ENCODE measurements at regions not wholly inside any gene's neighbourhood (a gene's known extent, or its start where the extent isn't known, plus 50 kb on each side); places are given as distances from the start of the nearest gene placed in this dataset.
"Not testable (repeated sequence)": the region's sequence is repeated elsewhere in the genome, so short reads cannot be mapped to it uniquely, and the experiment has no call there.

- Histone ChIP-seq H3K4me3 (ENCODE audit: insufficient read depth, low read length, poor library complexity, severe bottlenecking) (no peak overlapping the region), H3K9me2 (replicated peaks; ENCODE audit: insufficient read depth, low read length) (no peaks in the 10 kb centered on the region), H3K27me3 (ENCODE audit: low read length) (no peaks in the 10 kb centered on the region), H3K27ac (ENCODE audit: low read depth, low read length) (no peak overlapping the region), H3K9me3 (ENCODE audit: insufficient read depth, low read length) (no peaks in the 10 kb centered on the region), H3K9ac (ENCODE audit: low read length) (no peak overlapping the region), H3K4me2 (ENCODE audit: low read depth, low read length, poor library complexity, severe bottlenecking) (no peak overlapping the region), H3K36me3 (ENCODE audit: low read length) (no peaks in the 10 kb centered on the region), H3F3A (ENCODE audit: insufficient read depth) (no peaks in the 10 kb centered on the region), H3K79me2 (ENCODE audit: insufficient read depth, low read length) (no peaks in the 10 kb centered on the region), H4K20me1 (ENCODE audit: low read depth, low read length) (no peaks in the 10 kb centered on the region), H2AFZ (ENCODE audit: low read depth, low read length, severe bottlenecking) (no peak overlapping the region)
- no peak for TF ChIP-seq CTCF (IDR thresholded peaks at IDR 0.05; ENCODE audit: insufficient read depth, low read length, poor library complexity, severe bottlenecking)
- no peak for TF ChIP-seq EZH2phosphoT487 (conservative IDR thresholded peaks at IDR 0.05; ENCODE audit: low read length)
These were observed 94.8 kb upstream of the CYRIA start for GRCh38 chr2:16760426-16760825.

GRCh38 chr2:16756831-16757644 is 91.4 kb upstream of the CYRIA start:
- Histone ChIP-seq H2AFZ (ENCODE audit: low read depth, low read length, severe bottlenecking) (no peak overlapping the region), H4K20me1 (ENCODE audit: low read depth, low read length) (no peaks in the 10 kb centered on the region), H3K4me3 (ENCODE audit: insufficient read depth, low read length, poor library complexity, severe bottlenecking) (no peak overlapping the region), H3K27ac (ENCODE audit: low read depth, low read length) (no peak overlapping the region), H3K9me3 (ENCODE audit: insufficient read depth, low read length) (no peaks in the 10 kb centered on the region), H3K9ac (ENCODE audit: low read length) (no peak overlapping the region), H3F3A (ENCODE audit: insufficient read depth) (no peaks in the 10 kb centered on the region), H3K79me2 (ENCODE audit: insufficient read depth, low read length) (no peaks in the 10 kb centered on the region), H3K9me2 (replicated peaks; ENCODE audit: insufficient read depth, low read length) (no peaks in the 10 kb centered on the region), H3K4me2 (ENCODE audit: low read depth, low read length, poor library complexity, severe bottlenecking) (no peak overlapping the region), H3K27me3 (ENCODE audit: low read length) (no peaks in the 10 kb centered on the region), H3K36me3 (ENCODE audit: low read length) (no peaks in the 10 kb centered on the region)
- TF ChIP-seq CTCF (IDR thresholded peaks at IDR 0.05; ENCODE audit: insufficient read depth, low read length, poor library complexity, severe bottlenecking) (peak; percentile 59), EZH2phosphoT487 (conservative IDR thresholded peaks at IDR 0.05; ENCODE audit: low read length) (no peak)

DNA sequence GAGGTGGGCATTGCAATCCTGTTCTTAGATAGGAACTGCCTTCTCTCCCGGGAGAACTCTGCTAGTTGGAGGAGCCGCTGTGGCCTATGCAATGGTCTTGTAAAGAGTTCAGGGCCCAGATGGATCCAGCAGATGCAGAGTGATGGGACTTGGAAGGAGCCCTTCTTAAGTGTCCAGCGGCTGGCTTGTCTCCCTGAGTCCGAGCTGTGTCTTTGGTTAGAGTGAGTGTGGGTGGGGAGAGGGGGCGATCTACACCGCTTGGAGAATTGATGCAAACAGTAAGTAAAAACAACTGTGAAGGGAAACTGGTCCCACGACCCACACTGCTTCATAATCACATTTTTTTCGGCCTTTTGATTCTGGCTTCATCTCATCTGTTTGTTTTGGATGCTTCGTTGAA is 89.8 kb upstream of the CYRIA start:
- no peak overlapping the region for H3K4me3 ChIP-seq (ENCODE audit: insufficient read depth, low read length, poor library complexity, severe bottlenecking)
- H3K27ac ChIP-seq (ENCODE audit: low read depth, low read length), result no peak overlapping the region
- H3K4me2 ChIP-seq (ENCODE audit: low read depth, low read length, poor library complexity, severe bottlenecking), result no peak overlapping the region
- no peaks in the 10 kb centered on the region for H4K20me1 ChIP-seq (ENCODE audit: low read depth, low read length)
- H3K9me2 ChIP-seq (replicated peaks; ENCODE audit: insufficient read depth, low read length), result no peaks in the 10 kb centered on the region
- H3K9ac ChIP-seq (ENCODE audit: low read length), result no peak overlapping the region
- no peaks in the 10 kb centered on the region for H3K9me3 ChIP-seq (ENCODE audit: insufficient read depth, low read length)
- no peak overlapping the region for H2AFZ ChIP-seq (ENCODE audit: low read depth, low read length, severe bottlenecking)
- H3K79me2 ChIP-seq (ENCODE audit: insufficient read depth, low read length), result no peaks in the 10 kb centered on the region
- H3K27me3 ChIP-seq (ENCODE audit: low read length), result no peaks in the 10 kb centered on the region
- H3K36me3 ChIP-seq (ENCODE audit: low read length), result no peaks in the 10 kb centered on the region
- H3F3A ChIP-seq (ENCODE audit: insufficient read depth), result no peaks in the 10 kb centered on the region
- TF ChIP-seq EZH2phosphoT487 (conservative IDR thresholded peaks at IDR 0.05; ENCODE audit: low read length) (no peak), CTCF (IDR thresholded peaks at IDR 0.05; ENCODE audit: insufficient read depth, low read length, poor library complexity, severe bottlenecking) (no peak)

DNA sequence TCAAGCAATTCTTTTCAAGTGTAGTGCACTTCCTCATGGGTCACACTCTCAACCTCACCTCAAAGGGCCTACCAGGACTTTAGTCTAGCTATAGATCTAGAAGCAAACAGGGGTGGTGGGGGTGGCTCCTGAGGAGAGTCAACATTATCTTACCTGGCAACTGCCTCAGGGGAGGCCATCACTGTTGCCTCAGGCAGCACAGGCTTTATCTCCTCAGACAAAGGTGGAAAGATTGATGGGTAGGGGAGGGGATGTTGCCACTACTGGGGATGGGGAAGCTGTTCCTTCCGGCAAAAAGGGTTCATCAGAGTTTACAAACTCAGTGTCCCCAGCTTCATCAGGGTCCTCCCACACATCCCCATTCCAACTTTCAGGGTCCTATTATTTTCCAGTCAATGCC is 87.4 kb upstream of the CYRIA start:
- H3K36me3 ChIP-seq (ENCODE audit: low read length); H4K20me1 ChIP-seq (ENCODE audit: low read depth, low read length); H3F3A ChIP-seq (ENCODE audit: insufficient read depth): not testable (repeated sequence)

GRCh38 chr2:16750925-16751214 is 85.2 kb upstream of the CYRIA start:
- not testable (repeated sequence) for H3K9me2 ChIP-seq (replicated peaks; ENCODE audit: insufficient read depth, low read length); H3K27me3 ChIP-seq (ENCODE audit: low read length); H3K4me2 ChIP-seq (ENCODE audit: low read depth, low read length, poor library complexity, severe bottlenecking); H3K36me3 ChIP-seq (ENCODE audit: low read length); H3K27ac ChIP-seq (ENCODE audit: low read depth, low read length); H2AFZ ChIP-seq (ENCODE audit: low read depth, low read length, severe bottlenecking); H3K4me3 ChIP-seq (ENCODE audit: insufficient read depth, low read length, poor library complexity, severe bottlenecking); H3F3A ChIP-seq (ENCODE audit: insufficient read depth); H3K9ac ChIP-seq (ENCODE audit: low read length); H4K20me1 ChIP-seq (ENCODE audit: low read depth, low read length); H3K79me2 ChIP-seq (ENCODE audit: insufficient read depth, low read length); H3K9me3 ChIP-seq (ENCODE audit: insufficient read depth, low read length)

More for the DNA sequence above, 87.4 kb upstream of the CYRIA start:
- H3K4me3 ChIP-seq (ENCODE audit: insufficient read depth, low read length, poor library complexity, severe bottlenecking); H3K9me3 ChIP-seq (ENCODE audit: insufficient read depth, low read length); H3K9me2 ChIP-seq (replicated peaks; ENCODE audit: insufficient read depth, low read length); H3K79me2 ChIP-seq (ENCODE audit: insufficient read depth, low read length); H2AFZ ChIP-seq (ENCODE audit: low read depth, low read length, severe bottlenecking); H3K27ac ChIP-seq (ENCODE audit: low read depth, low read length); H3K9ac ChIP-seq (ENCODE audit: low read length); H3K4me2 ChIP-seq (ENCODE audit: low read depth, low read length, poor library complexity, severe bottlenecking); H3K27me3 ChIP-seq (ENCODE audit: low read length): not testable (repeated sequence)

Data from SU-DHL-6 (cell line).